ENCODE measurements at regions not wholly inside any gene's neighbourhood (a gene's known extent, or its start where the extent isn't known, plus 50 kb on each side); places are given as distances from the start of the nearest gene placed in this dataset.

- no peak for TF ChIP-seq CTCF (IDR thresholded peaks at IDR 0.05)
- no peak for TF ChIP-seq POLR2A (IDR thresholded peaks at IDR 0.05)
Measured at GRCh38 chr7:46450886-46451285, 529.8 kb upstream of the IGFBP3 start.
